HepG2 (cell line): ENCODE measurements at regions not wholly inside any gene's neighbourhood (a gene's known extent, or its start where the extent isn't known, plus 50 kb on each side); places are given as distances from the start of the nearest gene placed in this dataset.
"Not testable (repeated sequence)": the region's sequence is repeated elsewhere in the genome, so short reads cannot be mapped to it uniquely, and the experiment has no call there.

Experiments used
- ATAC-seq: fragments of 200-7000 bp; cut with Tn5 transposase; 3 replicates; pipeline ENCODE4 v1.9.1; 2020; ENCODE audit warnings: mild to moderate bottlenecking, moderate library complexity
- BruUV-seq: library from RNA; stranded (reverse); fragments of 400-500 nt; replicated peaks from 2 replicates; lab custom pipeline; 2021; lab: Mats Ljungman, UMichigan
- CTCF ChIA-PET: fragments of 300-600 bp; formaldehyde crosslinking; extraction: SDS; loops from one replicate; lab custom pipeline; 2021; ENCODE audit warnings: low total read pairs, inconsistent platforms, low intra/inter-chr PET ratio; lab: Yijun Ruan, JAX
- POLR2A ChIA-PET: fragments of 350-600 bp; sonication (Branson Sonifier 250); formaldehyde crosslinking; loops from one replicate; lab custom pipeline; 2020; ENCODE audit warnings: antibody characterized with exemption, inconsistent platforms; lab: Yijun Ruan, JAX
- DNase-seq: peaks from one replicate; pipeline ENCODE4 v3.0.0-alpha.2; 2015; ENCODE audit warnings: low spot score
- FAIRE-seq: peaks from 3 replicates; lab custom pipeline; 2011; peaks lifted over from hg19 to GRCh38; lab: Jason Lieb, UNC
- H2AFZ ChIP-seq: one replicate; pipeline ENCODE4 v1.6.1; 2011; ENCODE audit warnings: low read length, inconsistent platforms
- H3K27ac ChIP-seq: fragments of 300-600 bp; 3 replicates; pipeline ENCODE4 v1.8.0; 2011; ENCODE audit warnings: mixed run types, mild to moderate bottlenecking, mixed read lengths, low read length, inconsistent platforms; ENCODE audit not compliant: insufficient read depth; ENCODE audit errors: extremely low read length
- H3K27me3 ChIP-seq, 2 experiments: fragments of 200-600 bp in 1 of 2; 2 replicates in 1 of 2; 3 replicates in 1 of 2; pipeline versions ENCODE4 v1.6.0 to v1.8.0; 2011; ENCODE audit warnings: low read length in 2 of 2, mild to moderate bottlenecking in 2 of 2, moderate library complexity in 2 of 2, inconsistent platforms in 1 of 2; ENCODE audit not compliant: insufficient read depth in 2 of 2, control insufficient read depth in 1 of 2
- H3K36me3 ChIP-seq, 2 experiments: fragments of 200-600 bp in 1 of 2; replicated peaks in 1 of 2; 2 replicates in 1 of 2; 3 replicates in 1 of 2; pipeline versions ENCODE4 v1.5.1 to v1.8.0; 2011; ENCODE audit warnings: low read length in 2 of 2, inconsistent platforms in 1 of 2; ENCODE audit not compliant: insufficient read depth in 2 of 2, control insufficient read depth in 1 of 2
- H3K4me1 ChIP-seq: 2 replicates; pipeline ENCODE4 v1.5.1; 2012; ENCODE audit warnings: low read length, inconsistent platforms; ENCODE audit not compliant: insufficient read depth
- H3K4me2 ChIP-seq: 2 replicates; pipeline ENCODE4 v1.6.0; 2011; ENCODE audit warnings: low read depth, low read length, inconsistent platforms
- H3K4me3 ChIP-seq, 3 experiments: fragments of 200-600 bp in 1 of 3; sonication (generic), shearing (Covaris generic) in 1 of 3; replicated peaks in 1 of 3; 2 replicates each; pipeline ENCODE4 v1.5.1; 2011 to 2016; ENCODE audit warnings: low read length in 3 of 3, inconsistent platforms in 2 of 3, low read depth in 2 of 3, mild to moderate bottlenecking in 2 of 3, control low read depth in 1 of 3, mixed read lengths in 1 of 3; ENCODE audit not compliant: insufficient read depth in 1 of 3
- H3K79me2 ChIP-seq: one replicate; pipeline ENCODE4 v1.6.1; 2011; ENCODE audit warnings: low read length, inconsistent platforms; ENCODE audit not compliant: insufficient read depth
- H3K9ac ChIP-seq: 2 replicates; pipeline ENCODE4 v1.6.0; 2011; ENCODE audit warnings: mild to moderate bottlenecking, low read depth, low read length, inconsistent platforms; ENCODE audit not compliant: insufficient read depth
- H3K9me3 ChIP-seq: 2 replicates; pipeline ENCODE4 v1.5.1; 2012; ENCODE audit warnings: mild to moderate bottlenecking, low read length
- H4K20me1 ChIP-seq: 2 replicates; pipeline ENCODE4 v1.6.0; 2011; ENCODE audit warnings: inconsistent platforms, mild to moderate bottlenecking, low read length, moderate library complexity; ENCODE audit not compliant: insufficient read depth
- WGBS: methylation state at CpG from one replicate; pipeline ENCODE4 v1.1.6; 2017; ENCODE audit warnings: low lambda C conversion rate; 5-methylcytosine and 5-hydroxymethylcytosine counted together
- in situ Hi-C: cut with HindIII; loops from 2 replicates; pipeline ENCODE4 v1.10.0; 2017; ENCODE audit warnings: low pct_unique_long_range_greater_than_20kb; ENCODE audit not compliant: extremely low pct_ligation_motif_present
- intact Hi-C: fragments of 100-400 bp; cut with micrococcal nuclease; formaldehyde crosslinking; loops from one replicate; pipeline ENCODE4 v1.10.0; 2022; ENCODE audit not compliant: unreplicated experiment

DNA sequence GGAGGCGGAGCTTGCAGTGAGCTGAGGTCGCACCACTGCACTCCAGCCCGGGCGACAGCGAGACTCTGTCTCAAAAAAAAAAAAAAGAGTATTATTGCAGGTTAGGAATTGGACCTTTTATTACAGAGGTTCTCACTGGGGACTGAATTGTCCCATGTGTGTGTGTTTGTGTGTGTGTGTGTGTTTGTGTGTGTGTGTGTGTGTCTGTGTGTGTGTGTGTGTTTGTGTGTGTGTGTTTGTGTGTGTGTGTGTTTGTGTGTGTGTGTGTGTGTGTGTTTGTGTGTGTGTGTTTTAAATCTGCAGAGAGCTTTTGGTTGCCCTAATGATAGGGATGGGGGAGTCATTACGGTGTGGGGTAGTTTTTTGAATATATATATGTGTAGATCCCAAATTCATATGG is 84.9 kb downstream of the NPIPA7 start:
- POLR2A ChIA-PET, H4K20me1 ChIP-seq, H3K79me2 ChIP-seq, H3K27ac ChIP-seq, H3K9me3 ChIP-seq, BruUV-seq, FAIRE-seq, H3K4me1 ChIP-seq, H2AFZ ChIP-seq, H3K4me3 ChIP-seq, H3K4me2 ChIP-seq, in situ Hi-C loops, H3K9ac ChIP-seq, ATAC-seq, intact Hi-C loops, H3K27me3 ChIP-seq, H3K36me3 ChIP-seq, CTCF ChIA-PET, DNase-seq: not testable (repeated sequence)
- 25% methylated on average over 5 of the region's 6 CpGs for WGBS

DNA sequence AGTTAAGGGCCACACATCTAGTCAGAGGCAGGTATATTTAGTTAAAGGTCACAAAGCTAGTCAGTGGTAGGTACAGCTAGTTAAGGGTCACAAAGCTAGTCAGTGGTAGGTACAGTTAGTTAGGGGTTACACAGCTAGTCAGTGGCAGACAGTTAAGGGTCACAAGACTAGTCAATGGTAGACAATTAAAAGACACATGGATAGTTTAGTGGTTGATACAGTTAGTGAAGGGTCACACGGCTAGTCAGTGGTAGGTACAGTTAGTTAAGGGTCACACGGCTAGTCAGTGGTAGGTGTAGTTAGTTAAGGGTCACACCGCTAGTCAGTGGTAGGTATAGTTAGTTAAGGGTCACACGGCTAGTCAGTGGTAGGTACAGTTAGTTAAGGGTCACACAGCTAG is 110.0 kb downstream of the NPIPA7 start:
- BruUV-seq, H3K79me2 ChIP-seq, H3K4me3 ChIP-seq, POLR2A ChIA-PET, H3K27me3 ChIP-seq, H3K9me3 ChIP-seq, intact Hi-C loops, in situ Hi-C loops, H2AFZ ChIP-seq, H3K9ac ChIP-seq, H3K4me1 ChIP-seq, FAIRE-seq, ATAC-seq, H3K36me3 ChIP-seq, CTCF ChIA-PET, H4K20me1 ChIP-seq, DNase-seq, H3K27ac ChIP-seq, H3K4me2 ChIP-seq: not testable (repeated sequence)
- WGBS: 20% methylated on average over 1 of the region's 4 CpGs

DNA sequence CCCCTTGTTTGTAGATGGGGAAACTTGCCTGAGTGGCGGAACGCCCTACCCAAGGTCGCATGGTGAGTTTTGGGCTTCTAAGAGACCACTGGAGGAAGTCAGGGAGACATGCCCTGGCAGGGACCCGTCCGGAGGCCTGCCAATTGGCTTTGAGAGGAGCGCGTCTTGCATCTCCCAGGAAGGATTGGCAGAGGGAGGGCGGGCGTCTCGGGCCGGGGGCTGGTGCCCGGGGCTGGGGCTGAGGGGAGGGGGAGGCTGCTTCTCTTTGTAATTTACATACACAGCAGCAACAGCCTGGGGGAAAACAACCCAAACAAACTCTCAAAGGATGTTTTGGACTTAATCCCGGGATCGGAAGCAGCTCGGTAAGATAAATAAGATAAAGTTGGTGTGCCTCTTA is 110.5 kb downstream of the NPIPA7 start:
- H3K4me2 ChIP-seq, intact Hi-C loops, H3K4me1 ChIP-seq, H3K9me3 ChIP-seq, CTCF ChIA-PET, H3K9ac ChIP-seq, H4K20me1 ChIP-seq, H2AFZ ChIP-seq, H3K79me2 ChIP-seq, H3K4me3 ChIP-seq, H3K27me3 ChIP-seq, H3K36me3 ChIP-seq, POLR2A ChIA-PET, in situ Hi-C loops, DNase-seq, BruUV-seq, ATAC-seq, FAIRE-seq, H3K27ac ChIP-seq: not testable (repeated sequence)
- WGBS: no CpG with 5 or more reads among the region's 15 CpGs

DNA sequence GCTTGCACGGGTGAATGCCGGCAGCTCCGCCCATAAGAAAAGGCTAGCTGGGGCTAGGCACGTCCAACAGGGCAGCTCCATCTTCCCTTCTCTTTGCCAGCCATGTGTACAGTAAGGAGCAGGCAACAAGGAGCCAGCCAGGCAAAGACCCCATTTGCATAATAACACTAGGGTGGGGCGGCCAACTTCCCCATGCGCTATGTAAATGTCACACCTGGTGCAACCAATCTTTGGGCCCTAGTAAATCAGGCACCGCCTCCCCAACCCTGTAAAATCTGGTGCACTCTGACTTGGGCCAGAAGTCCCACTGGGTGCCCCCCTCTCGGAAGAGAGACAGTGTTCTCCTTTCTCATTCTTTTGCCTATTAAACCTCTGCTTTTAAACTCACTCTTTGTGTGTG is 115.2 kb downstream of the NPIPA7 start:
- intact Hi-C loops, H3K9ac ChIP-seq, H3K27me3 ChIP-seq, CTCF ChIA-PET, DNase-seq, ATAC-seq, H3K4me3 ChIP-seq, H3K36me3 ChIP-seq, H3K27ac ChIP-seq, H3K4me1 ChIP-seq, BruUV-seq, FAIRE-seq, H2AFZ ChIP-seq, H3K79me2 ChIP-seq, H4K20me1 ChIP-seq, H3K4me2 ChIP-seq, in situ Hi-C loops, H3K9me3 ChIP-seq, POLR2A ChIA-PET: not testable (repeated sequence)
- no CpG with 5 or more reads among the region's 8 CpGs for WGBS
